GM19372 (cell line): ENCODE measurements at regions not wholly inside any gene's neighbourhood (a gene's known extent, or its start where the extent isn't known, plus 50 kb on each side); places are given as distances from the start of the nearest gene placed in this dataset.
"Not testable (repeated sequence)": the region's sequence is repeated elsewhere in the genome, so short reads cannot be mapped to it uniquely, and the experiment has no call there.

Experiments
- ATAC-seq: cut with Tn5 transposase; IDR thresholded peaks from one replicate; pipeline ENCODE4 v1.9.1; 2021; ENCODE audit warnings: mild to moderate bottlenecking, low read depth, moderate library complexity; ENCODE audit not compliant: unreplicated experiment

GRCh38 chr5:83889971-83890745 is 169.5 kb upstream of the HAPLN1 start:
- no peak for ATAC-seq

- no peak for ATAC-seq
Measured at GRCh38 chr5:83877911-83878706, 157.5 kb upstream of the HAPLN1 start.

DNA sequence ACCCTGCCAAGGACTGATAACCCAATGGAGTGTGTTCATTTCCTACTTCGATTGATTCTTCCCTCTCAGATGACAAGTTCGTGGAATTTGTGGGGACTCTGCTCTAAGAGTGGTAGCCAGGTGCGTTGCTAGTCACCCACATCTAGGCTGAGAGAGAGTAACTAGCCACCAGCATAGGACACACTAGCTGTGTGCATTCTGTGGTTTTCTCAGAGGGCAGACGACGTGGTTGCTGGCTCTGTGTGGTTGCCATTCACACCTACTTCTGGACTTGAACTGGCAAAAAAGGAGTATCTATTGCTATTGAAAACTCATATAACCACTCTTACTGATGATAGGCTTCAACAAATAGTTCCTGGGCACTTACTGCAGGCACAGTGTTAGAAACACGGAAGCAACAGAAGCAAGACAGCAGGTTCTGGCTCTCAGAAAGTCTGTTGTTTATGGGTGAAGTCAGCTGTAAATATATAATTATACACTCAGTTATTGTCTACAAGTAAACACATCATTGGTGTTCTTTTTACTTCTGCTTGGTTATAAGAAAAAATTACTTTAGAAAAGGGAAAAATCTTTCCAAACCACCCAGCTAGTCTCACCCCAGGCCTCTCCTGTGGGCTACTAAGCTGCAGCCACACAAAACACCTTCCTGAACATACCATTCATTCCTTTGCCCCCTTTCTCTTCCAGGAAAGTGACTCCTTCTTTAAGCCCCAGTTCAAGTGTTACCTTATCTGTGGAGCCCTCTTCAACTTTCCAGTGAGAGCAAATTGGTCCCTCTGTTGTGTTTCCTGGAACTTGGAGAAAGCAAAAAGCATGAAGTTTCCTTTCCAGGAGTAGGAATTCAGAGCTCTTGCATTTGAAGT is 151.1 kb upstream of the HAPLN1 start:
- ATAC-seq, result no peak

GRCh38 chr5:83866181-83866580 is 145.5 kb upstream of the HAPLN1 start:
- ATAC-seq, result no peak

DNA sequence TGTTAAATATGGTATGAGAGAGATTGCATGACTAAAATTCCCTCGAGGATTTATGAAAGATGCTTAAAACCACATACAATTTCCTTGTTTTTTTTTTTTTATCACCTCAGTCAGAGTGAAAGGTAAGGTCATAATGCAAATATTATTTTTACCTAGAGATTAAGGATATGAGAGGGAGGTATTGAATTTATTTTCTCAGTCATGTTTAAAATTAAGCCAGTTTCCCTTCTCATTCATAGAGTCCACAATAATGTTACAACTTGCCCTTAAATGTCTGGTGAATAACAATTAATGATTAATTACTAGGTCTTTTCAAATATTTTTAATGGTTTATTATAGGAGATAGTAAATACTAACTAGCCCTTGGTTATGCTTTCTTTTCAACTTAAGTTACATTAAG is 144.9 kb upstream of the HAPLN1 start:
- ATAC-seq, result no peak

GRCh38 chr5:83864652-83865051 is 144.0 kb upstream of the HAPLN1 start:
- no peak for ATAC-seq

GRCh38 chr5:83857341-83857740 is 136.7 kb upstream of the HAPLN1 start:
- no peak for ATAC-seq

DNA sequence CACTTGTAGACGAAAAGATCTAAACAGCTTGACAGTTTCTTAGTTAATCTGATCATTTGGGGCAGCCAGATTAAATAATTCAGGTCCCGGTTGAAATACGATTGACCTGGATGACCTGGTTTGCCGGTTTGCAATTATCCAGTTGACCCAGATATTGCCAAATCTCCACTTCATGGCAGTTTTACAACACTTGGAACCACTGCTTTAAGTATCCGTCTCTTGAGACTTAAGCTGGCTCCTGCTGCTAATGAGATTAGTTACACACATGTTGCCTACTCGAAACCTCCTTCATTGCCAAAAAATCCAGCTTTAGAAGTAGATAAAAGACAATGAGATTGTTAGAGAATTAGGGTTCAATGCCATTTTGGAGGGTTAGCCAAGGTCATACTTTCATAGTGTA is 136.2 kb upstream of the HAPLN1 start:
- no peak for ATAC-seq

GRCh38 chr5:83850412-83850811 is 129.8 kb upstream of the HAPLN1 start:
- ATAC-seq, result not testable (repeated sequence)

DNA sequence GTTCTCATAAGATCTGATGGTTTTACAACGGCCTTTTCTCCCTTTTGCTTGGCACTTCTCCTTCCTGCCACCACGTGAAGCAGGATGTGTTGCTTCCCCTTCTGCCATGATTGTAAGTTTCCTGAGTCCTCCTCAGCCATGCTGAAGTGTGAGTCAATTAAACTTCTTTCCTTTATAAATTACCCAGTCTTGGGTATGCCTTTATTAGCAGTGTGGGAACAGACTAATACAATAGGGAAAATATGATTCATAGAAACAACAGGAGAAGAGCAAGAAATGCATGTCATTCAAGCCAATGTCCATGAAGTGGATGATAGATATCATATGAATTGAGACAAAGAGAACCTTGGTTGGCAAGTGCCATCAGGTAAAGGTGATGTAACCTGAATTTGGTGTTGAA is 128.3 kb upstream of the HAPLN1 start:
- no peak for ATAC-seq

GRCh38 chr5:83846624-83847350 is 126.1 kb upstream of the HAPLN1 start:
- ATAC-seq, result no peak

DNA sequence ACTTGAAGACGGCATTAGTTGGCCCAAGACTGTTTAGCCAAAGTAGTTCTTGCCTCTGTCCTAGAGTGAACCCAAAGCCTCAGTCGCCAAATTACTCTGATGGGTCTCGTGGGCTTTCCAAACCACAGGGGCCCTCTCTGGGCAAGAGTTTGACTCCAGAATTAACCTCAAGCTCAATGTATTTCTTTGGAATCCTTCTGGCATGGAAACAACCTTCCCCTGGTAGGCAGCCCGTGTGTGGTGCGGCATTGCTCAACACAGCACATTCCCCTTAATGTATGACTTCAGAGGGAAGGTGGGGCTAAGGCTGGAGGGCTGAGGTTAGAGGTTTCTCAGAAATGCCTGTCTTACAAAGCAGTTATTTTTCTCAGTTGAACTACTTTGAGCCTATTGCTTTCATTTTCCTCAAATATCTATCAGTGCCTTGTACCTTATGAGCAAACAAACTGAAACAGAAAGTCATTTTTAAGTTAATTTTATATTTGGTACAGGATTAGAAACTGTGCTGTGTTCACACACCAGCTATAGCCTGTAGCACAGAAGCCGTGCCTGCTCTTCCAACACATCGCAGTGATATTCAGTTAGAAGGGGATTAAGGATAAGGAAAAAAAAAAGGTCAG is 123.9 kb upstream of the HAPLN1 start:
- peak; percentile 95 for ATAC-seq

DNA sequence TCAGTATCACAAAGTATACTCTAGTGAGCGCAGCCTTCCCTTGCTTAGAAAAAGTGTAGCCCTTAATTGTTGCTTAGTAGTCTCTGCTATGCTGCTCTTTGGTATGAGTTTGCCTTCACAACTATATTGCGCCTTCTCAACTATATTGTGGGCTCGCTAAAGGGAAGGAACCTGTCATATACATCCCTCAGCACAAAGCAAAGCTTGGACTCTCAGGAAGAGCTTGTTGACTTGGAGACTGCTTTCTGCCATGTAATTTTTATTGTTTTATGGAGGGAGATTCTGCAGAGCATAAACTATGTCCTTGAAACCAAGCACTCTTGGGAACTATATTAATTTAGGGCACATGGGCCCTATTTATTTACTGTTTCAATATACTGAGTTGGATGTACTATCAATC is 119.1 kb upstream of the HAPLN1 start:
- no peak for ATAC-seq

GRCh38 chr5:83839256-83839655 is 118.6 kb upstream of the HAPLN1 start:
- ATAC-seq, result no peak

DNA sequence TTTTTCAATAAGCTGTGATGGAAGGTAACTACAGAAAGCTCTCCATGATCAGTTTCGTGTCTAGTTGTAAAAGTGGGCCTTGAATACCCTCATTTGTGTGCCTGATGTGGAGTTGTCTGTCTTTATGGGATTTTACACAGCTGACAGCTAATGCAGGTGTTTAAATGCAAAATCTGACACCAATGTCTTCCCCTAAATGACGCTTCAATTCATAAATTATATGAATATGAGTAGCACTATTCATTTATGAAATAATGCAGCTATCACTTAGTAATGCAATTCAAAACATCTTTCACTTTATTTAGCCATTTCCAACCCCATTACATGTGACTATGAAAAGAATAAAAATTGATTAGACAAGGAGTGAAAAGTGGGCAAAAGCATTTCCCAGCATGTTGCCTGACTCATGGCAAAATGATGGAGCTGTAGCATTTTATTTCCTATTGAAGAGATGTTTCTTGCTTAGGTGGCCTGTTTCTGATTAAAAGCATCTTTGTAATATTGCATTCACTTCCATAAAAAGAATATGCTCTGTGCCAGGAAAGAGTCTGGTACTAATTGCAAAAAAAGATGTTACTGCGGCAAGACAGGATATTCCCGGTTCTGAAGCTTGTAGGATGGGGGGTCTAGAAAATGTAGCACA is 116.7 kb upstream of the HAPLN1 start:
- no peak for ATAC-seq

DNA sequence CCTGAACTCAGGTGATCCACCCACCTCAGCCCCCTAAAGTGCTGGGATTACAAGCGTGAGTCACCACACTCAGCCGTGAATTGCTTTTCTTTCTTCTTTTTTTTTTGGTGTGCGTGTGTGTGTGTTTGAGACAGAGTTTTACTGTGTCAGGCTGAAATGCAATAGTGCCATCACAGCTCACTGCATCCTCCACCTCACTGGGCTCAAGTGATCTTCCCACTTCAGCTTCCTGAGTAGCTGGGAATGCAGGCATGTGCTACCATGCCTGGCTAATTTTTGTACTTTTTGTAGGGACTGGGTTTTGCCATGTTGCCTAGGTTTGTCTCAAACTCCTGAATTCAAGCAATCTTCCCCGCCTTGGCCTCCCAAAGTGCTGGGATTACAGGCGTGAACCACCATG is 113.7 kb upstream of the HAPLN1 start:
- ATAC-seq, result no peak

DNA sequence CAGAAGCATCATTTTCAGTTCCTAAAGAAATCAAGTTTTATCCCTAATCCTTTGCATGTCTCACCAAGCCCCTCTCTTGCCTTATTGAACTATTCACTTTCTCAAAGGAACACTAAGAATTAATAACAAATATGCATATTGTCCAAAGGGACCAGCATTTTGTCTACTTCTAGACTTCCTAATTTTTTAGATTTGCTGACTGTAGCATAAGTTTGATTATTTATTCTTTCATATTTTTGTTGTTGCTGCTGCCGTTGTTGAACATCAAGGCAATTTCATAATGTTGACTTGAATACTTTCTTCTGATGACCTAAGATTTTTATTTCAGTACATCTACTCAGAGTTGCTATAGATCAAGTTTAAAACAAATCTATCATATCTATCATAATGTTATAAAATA is 111.2 kb upstream of the HAPLN1 start:
- no peak for ATAC-seq

GRCh38 chr5:83827111-83827557 is 106.5 kb upstream of the HAPLN1 start:
- no peak for ATAC-seq

DNA sequence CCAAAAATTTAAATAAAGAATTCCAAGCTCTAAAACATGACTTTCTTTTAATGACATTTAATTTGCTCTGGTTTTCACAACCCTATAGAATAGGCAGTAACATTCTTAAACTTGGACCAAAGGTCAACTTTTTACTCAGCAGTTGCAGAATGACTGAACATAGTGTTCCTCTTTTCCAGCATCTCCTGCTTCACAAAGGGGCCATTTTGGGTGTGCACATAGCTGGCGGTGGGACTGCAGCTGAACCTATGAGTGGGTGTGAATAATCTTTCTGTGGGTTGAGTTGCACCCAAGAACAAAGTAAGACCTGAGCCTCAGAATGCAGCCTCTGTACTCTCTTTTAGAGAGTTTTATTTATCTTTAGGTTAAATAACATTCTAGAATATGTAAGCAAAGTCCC is 96.9 kb upstream of the HAPLN1 start:
- no peak for ATAC-seq
